Neural progenitor cell (in vitro differentiated cells): ENCODE measurements at regions not wholly inside any gene's neighbourhood (a gene's known extent, or its start where the extent isn't known, plus 50 kb on each side); places are given as distances from the start of the nearest gene placed in this dataset.
"Not testable (repeated sequence)": the region's sequence is repeated elsewhere in the genome, so short reads cannot be mapped to it uniquely, and the experiment has no call there.

ENCODE experiments used
- DNase-seq: peaks from one replicate; pipeline ENCODE4 v3.0.0-alpha.2; 2016; ENCODE audit warnings: low spot score
- H2AFZ ChIP-seq: fragments of 200-600 bp; sonication (generic); replicated peaks from 2 replicates; pipeline ENCODE4 v1.6.1; 2016; ENCODE audit warnings: antibody characterized with exemption
- H3F3A ChIP-seq: fragments of 200-600 bp; sonication (generic); 2 replicates; pipeline ENCODE4 v1.6.1; 2016; ENCODE audit warnings: antibody characterized with exemption, low read depth
- H3K27ac ChIP-seq: fragments of 200-600 bp; sonication (generic); 2 replicates; pipeline ENCODE4 v1.5.1; 2016; ENCODE audit warnings: mild to moderate bottlenecking
- H3K27me3 ChIP-seq: fragments of 200-600 bp; sonication (generic); 2 replicates; pipeline ENCODE4 v1.6.1; 2016; ENCODE audit warnings: mild to moderate bottlenecking, moderate library complexity
- H3K36me3 ChIP-seq: fragments of 200-600 bp; sonication (generic); 2 replicates; pipeline ENCODE4 v1.5.1; 2016
- H3K4me1 ChIP-seq: fragments of 200-600 bp; sonication (generic); 2 replicates; pipeline ENCODE4 v1.6.1; 2016; ENCODE audit warnings: mixed run types
- H3K4me2 ChIP-seq: fragments of 200-600 bp; sonication (generic); 2 replicates; pipeline ENCODE4 v1.6.1; 2016
- H3K4me3 ChIP-seq: fragments of 200-600 bp; sonication (generic); 2 replicates; pipeline ENCODE4 v1.5.1; 2016
- H3K79me2 ChIP-seq: fragments of 200-600 bp; sonication (generic); 2 replicates; pipeline ENCODE4 v1.6.1; 2016; ENCODE audit warnings: low read depth
- H3K9ac ChIP-seq: fragments of 200-600 bp; sonication (generic); 2 replicates; pipeline ENCODE4 v1.6.1; 2016
- H3K9me3 ChIP-seq: fragments of 200-600 bp; sonication (generic); 2 replicates; pipeline ENCODE4 v1.5.1; 2016; ENCODE audit warnings: low read depth
- H4K20me1 ChIP-seq: fragments of 200-600 bp; sonication (generic); 2 replicates; pipeline ENCODE4 v1.6.1; 2016; ENCODE audit warnings: low read depth
- H3K27ac Mint-ChIP-seq: 3 replicates; pipeline ENCODE4 v1.8.0; 2021; ENCODE audit warnings: mixed read lengths
- H3K27me3 Mint-ChIP-seq: 2 replicates; pipeline ENCODE4 v1.8.0; 2022; ENCODE audit warnings: low read depth, mild to moderate bottlenecking, inconsistent platforms, moderate library complexity, mixed read lengths; ENCODE audit not compliant: insufficient read depth
- H3K36me3 Mint-ChIP-seq: 3 replicates; pipeline ENCODE4 v1.8.0; 2021; ENCODE audit warnings: mixed read lengths
- H3K4me1 Mint-ChIP-seq: 3 replicates; pipeline ENCODE4 v1.8.0; 2021; ENCODE audit warnings: mixed read lengths
- H3K4me3 Mint-ChIP-seq: 3 replicates; pipeline ENCODE4 v1.8.0; 2021; ENCODE audit warnings: mild to moderate bottlenecking, moderate library complexity, mixed read lengths
- H3K9me3 Mint-ChIP-seq: 3 replicates; pipeline ENCODE4 v1.8.0; 2020; ENCODE audit warnings: mixed read lengths
- EZH2 ChIP-seq: fragments of 200-600 bp; sonication (generic); IDR thresholded peaks from 2 replicates; pipeline ENCODE4 v1.6.1; 2017; ENCODE audit warnings: antibody characterized with exemption, mild to moderate bottlenecking, moderate library complexity
- EZH2phosphoT487 ChIP-seq: fragments of 200-600 bp; sonication (generic); IDR thresholded peaks from 2 replicates; pipeline ENCODE4 v1.6.1; 2017; ENCODE audit warnings: antibody characterized with exemption
- TF ChIP-seq, protein P1 (sequence below): fragments of 200-600 bp; sonication (generic); IDR thresholded peaks from 2 replicates; pipeline ENCODE4 v1.5.1; 2017; ENCODE audit warnings: antibody characterized with exemption, mild to moderate bottlenecking

DNA sequence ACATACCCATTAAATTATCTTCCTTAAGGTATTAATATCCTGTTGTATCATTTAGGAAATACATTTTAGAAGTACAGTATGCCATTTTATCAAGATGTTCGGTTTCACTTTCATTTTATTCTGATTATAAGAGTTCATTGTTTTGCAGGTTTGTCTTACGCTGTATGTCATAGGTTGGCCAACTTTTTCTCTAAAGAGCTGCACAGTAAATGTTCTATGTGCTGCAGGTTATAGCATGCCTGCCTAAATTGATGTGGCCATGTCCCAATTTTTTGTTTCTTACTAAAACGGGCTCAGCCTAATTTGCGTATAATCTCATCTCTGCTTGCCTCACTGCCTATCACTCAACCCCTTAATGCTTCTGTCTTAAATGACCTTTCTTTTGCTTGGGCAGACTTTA lies 126.4 kb downstream of the USP22 start:
- H3K9me3 Mint-ChIP-seq, result peaks cover 24% of the 10 kb centered on the region
- Histone ChIP-seq H3K9me3 (no peaks in the 10 kb centered on the region), H3K79me2 (peaks cover 76% of the 10 kb centered on the region), H3K27me3 (no peaks in the 10 kb centered on the region), H3K9ac (no peak overlapping the region), H3K27ac (no peak overlapping the region), H3F3A (no peaks in the 10 kb centered on the region), H3K4me3 (no peak overlapping the region), H3K4me1 (peaks cover 5% of the 10 kb centered on the region), H4K20me1 (peaks cover 16% of the 10 kb centered on the region), H2AFZ (no peak overlapping the region), H3K4me2 (no peak overlapping the region), H3K36me3 (peaks cover 12% of the 10 kb centered on the region)
- DNase-seq, result no peak
- no peak overlapping the region for H3K27ac Mint-ChIP-seq
- H3K27me3 Mint-ChIP-seq, result peaks cover 2% of the 10 kb centered on the region
- no peak overlapping the region for H3K4me3 Mint-ChIP-seq
- peaks cover 43% of the 10 kb centered on the region for H3K36me3 Mint-ChIP-seq
- peaks cover 11% of the 10 kb centered on the region for H3K4me1 Mint-ChIP-seq
- TF ChIP-seq EZH2 (no peak), EZH2phosphoT487 (no peak)
- TF ChIP-seq, protein P1, sequence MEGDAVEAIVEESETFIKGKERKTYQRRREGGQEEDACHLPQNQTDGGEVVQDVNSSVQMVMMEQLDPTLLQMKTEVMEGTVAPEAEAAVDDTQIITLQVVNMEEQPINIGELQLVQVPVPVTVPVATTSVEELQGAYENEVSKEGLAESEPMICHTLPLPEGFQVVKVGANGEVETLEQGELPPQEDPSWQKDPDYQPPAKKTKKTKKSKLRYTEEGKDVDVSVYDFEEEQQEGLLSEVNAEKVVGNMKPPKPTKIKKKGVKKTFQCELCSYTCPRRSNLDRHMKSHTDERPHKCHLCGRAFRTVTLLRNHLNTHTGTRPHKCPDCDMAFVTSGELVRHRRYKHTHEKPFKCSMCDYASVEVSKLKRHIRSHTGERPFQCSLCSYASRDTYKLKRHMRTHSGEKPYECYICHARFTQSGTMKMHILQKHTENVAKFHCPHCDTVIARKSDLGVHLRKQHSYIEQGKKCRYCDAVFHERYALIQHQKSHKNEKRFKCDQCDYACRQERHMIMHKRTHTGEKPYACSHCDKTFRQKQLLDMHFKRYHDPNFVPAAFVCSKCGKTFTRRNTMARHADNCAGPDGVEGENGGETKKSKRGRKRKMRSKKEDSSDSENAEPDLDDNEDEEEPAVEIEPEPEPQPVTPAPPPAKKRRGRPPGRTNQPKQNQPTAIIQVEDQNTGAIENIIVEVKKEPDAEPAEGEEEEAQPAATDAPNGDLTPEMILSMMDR, result no peak

DNA sequence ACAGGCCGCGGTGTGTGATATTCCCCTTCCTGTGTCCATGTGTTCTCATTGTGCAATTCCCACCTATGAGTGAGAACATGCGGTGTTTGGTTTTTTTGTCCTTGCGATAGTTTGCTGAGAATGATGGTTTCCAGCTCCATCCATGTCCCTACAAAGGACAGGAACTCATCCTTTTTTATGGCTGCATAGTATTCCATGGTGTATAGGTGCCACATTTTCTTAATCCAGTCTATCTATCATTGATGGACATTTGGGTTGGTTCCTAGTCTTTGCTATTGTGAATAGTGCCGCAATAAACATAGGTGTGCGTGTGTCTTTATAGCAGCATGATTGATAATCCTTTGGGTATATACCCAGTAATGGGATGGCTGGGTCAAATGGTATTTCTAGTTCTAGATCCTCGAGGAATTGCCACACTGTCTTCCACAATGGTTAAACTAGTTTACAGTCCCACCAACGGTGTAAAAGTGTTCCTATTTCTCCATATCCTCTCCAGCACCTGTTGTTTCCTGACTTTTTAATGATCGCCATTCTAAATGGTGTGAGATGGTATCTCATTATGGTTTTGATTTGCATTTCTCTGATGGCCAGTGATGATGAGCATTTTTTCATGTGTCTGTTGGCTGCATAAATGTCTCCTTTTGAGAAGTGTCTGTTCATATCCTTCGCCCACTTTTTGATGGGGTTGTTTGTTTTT lies 125.1 kb downstream of the USP22 start:
- peaks cover 15% of the 10 kb centered on the region for H3K4me1 Mint-ChIP-seq

DNA sequence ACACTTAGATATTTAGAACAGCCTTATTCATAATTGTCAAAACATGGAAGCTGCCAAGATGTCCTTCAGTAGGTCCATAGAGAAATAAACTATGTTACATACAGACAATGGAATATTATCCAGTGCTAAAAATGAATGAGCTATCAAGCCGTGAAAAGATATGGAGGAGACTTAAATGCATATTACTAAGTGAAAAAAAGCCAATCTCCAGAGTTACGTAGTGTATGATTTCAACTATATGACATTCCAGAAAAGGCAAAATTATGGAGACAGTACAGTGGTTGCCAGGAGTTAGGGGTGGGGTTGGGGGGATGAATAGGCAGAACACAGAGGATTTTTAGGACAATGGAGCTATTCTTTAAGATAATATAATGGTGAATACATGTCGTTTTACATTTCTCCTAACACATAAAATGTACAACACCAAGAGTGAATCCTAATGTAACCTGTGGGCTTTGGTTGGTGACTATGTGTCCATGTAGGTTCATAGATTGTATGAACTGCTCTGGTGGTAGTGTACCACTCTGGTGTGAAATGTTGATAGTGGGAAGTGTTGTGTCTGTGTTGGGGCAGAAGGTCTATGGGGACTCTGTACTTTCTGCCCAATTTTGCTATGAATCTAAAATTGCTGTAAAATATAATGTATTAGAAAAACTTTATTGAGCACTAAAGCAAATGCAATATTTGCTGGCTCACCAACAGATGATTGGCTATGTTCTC lies 122.6 kb downstream of the USP22 start:
- Mint-ChIP-seq H3K27me3 (peaks cover 2% of the 10 kb centered on the region), H3K4me1 (peaks cover 15% of the 10 kb centered on the region), H3K9me3 (peaks cover 19% of the 10 kb centered on the region), H3K4me3 (no peak overlapping the region), H3K27ac (no peak overlapping the region), H3K36me3 (peaks cover 37% of the 10 kb centered on the region)
- Histone ChIP-seq H3K27ac (no peak overlapping the region), H4K20me1 (peaks cover 47% of the 10 kb centered on the region), H3K4me1 (peaks cover 5% of the 10 kb centered on the region), H3K4me2 (no peak overlapping the region), H3F3A (peaks cover 13% of the 10 kb centered on the region), H2AFZ (no peak overlapping the region), H3K36me3 (peaks cover 12% of the 10 kb centered on the region), H3K79me2 (peaks cover 87% of the 10 kb centered on the region), H3K4me3 (no peak overlapping the region), H3K9me3 (no peaks in the 10 kb centered on the region), H3K9ac (no peak overlapping the region), H3K27me3 (no peaks in the 10 kb centered on the region)
- TF ChIP-seq, protein P1, result no peak
- TF ChIP-seq EZH2, result no peak
- TF ChIP-seq EZH2phosphoT487, result no peak
- DNase-seq, result no peak

More for the DNA sequence above, 125.1 kb downstream of the USP22 start:
- H3K27me3 Mint-ChIP-seq, H3K9ac ChIP-seq, H3F3A ChIP-seq, H3K27ac Mint-ChIP-seq, H3K27me3 ChIP-seq, H3K27ac ChIP-seq, DNase-seq, H3K4me2 ChIP-seq, H3K4me1 ChIP-seq, H2AFZ ChIP-seq, H3K4me3 ChIP-seq, H3K9me3 ChIP-seq, H3K4me3 Mint-ChIP-seq: not testable (repeated sequence)
- Histone ChIP-seq H3K79me2 (peaks cover 77% of the 10 kb centered on the region), H4K20me1 (peaks cover 29% of the 10 kb centered on the region), H3K36me3 (peaks cover 12% of the 10 kb centered on the region)
- Mint-ChIP-seq H3K9me3 (peaks cover 24% of the 10 kb centered on the region), H3K36me3 (peaks cover 40% of the 10 kb centered on the region)

DNA sequence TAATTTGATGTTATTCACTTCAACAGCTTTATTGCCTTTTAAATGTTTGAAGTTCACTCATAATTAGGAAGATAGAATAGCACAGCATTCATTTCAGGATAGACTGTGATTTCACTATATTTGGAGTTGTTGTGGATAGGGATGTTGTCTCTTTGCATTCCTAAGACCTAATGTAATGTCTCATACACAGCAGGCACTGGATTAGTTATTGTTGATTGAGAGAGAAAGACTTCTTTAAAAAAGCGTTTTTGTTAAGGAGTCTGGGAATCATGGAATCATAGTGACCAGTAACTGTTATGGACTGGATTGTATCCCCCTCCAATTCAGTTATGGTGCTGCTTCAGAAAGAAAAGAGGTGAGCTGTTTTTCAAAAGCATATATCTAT lies 122.0 kb downstream of the USP22 start:
- Mint-ChIP-seq H3K36me3 (peaks cover 37% of the 10 kb centered on the region), H3K27ac (no peak overlapping the region), H3K27me3 (peaks cover 2% of the 10 kb centered on the region), H3K4me3 (no peak overlapping the region), H3K4me1 (peaks cover 15% of the 10 kb centered on the region), H3K9me3 (peaks cover 19% of the 10 kb centered on the region)
- no peaks in the 10 kb centered on the region for H3K27me3 ChIP-seq
- H2AFZ ChIP-seq, result no peak overlapping the region
- peaks cover 8% of the 10 kb centered on the region for H3K36me3 ChIP-seq
- H3K79me2 ChIP-seq, result peaks cover 87% of the 10 kb centered on the region
- no peak for TF ChIP-seq EZH2
- peaks cover 5% of the 10 kb centered on the region for H3K4me1 ChIP-seq
- no peaks in the 10 kb centered on the region for H3K9me3 ChIP-seq
- H3K27ac ChIP-seq, result no peak overlapping the region
- no peak overlapping the region for H3K4me2 ChIP-seq
- no peak overlapping the region for H3K4me3 ChIP-seq
- H4K20me1 ChIP-seq, result peaks cover 50% of the 10 kb centered on the region
- peaks cover 13% of the 10 kb centered on the region for H3F3A ChIP-seq
- no peak overlapping the region for H3K9ac ChIP-seq
- no peak for DNase-seq
